CD4-positive, alpha-beta T cell treated with Interferon gamma for 1 hour (primary cell): ENCODE measurements at regions not wholly inside any gene's neighbourhood (a gene's known extent, or its start where the extent isn't known, plus 50 kb on each side); places are given as distances from the start of the nearest gene placed in this dataset.
"Not testable (repeated sequence)": the region's sequence is repeated elsewhere in the genome, so short reads cannot be mapped to it uniquely, and the experiment has no call there.

Source experiments
- DNase-seq: peaks from one replicate; pipeline ENCODE4 v3.0.0-alpha.2; 2020

- no peak for DNase-seq
Measured at GRCh38 chr5:8491254-8491653, 622.3 kb downstream of the MTRR start.

GRCh38 chr5:8493176-8493575, 624.2 kb downstream of the MTRR start:
- DNase-seq: no peak

- DNase-seq: no peak
Measured at GRCh38 chr5:8500426-8500825, 631.5 kb downstream of the MTRR start.

GRCh38 chr5:8505196-8505595, 636.2 kb downstream of the MTRR start:
- DNase-seq: no peak

GRCh38 chr5:8508231-8508630, 639.3 kb downstream of the MTRR start:
- no peak for DNase-seq

GRCh38 chr5:8516356-8516755, 647.4 kb downstream of the MTRR start:
- DNase-seq: no peak

- no peak for DNase-seq
Measured at GRCh38 chr5:8517456-8517855, 648.5 kb downstream of the MTRR start.

GRCh38 chr5:8520917-8521316, 652.0 kb downstream of the MTRR start:
- DNase-seq: no peak

GRCh38 chr5:8521991-8522390, 653.0 kb downstream of the MTRR start:
- DNase-seq: no peak

- DNase-seq: no peak
Measured at GRCh38 chr5:8522646-8523045, 653.7 kb downstream of the MTRR start.

- DNase-seq: no peak
Measured at GRCh38 chr5:8523501-8523900, 654.6 kb downstream of the MTRR start.

GRCh38 chr5:8525819-8526218, 656.9 kb downstream of the MTRR start:
- no peak for DNase-seq

GRCh38 chr5:8528106-8528505, 659.2 kb downstream of the MTRR start:
- DNase-seq: no peak

- no peak for DNase-seq
Measured at GRCh38 chr5:8538821-8539220, 669.9 kb downstream of the MTRR start.

- DNase-seq: no peak
Measured at GRCh38 chr5:8540317-8540716, 671.4 kb downstream of the MTRR start.

- no peak for DNase-seq
Measured at GRCh38 chr5:8550921-8551320, 682.0 kb downstream of the MTRR start.

GRCh38 chr5:8553364-8553763, 684.4 kb downstream of the MTRR start:
- DNase-seq: no peak

- no peak for DNase-seq
Measured at GRCh38 chr5:8557728-8558127, 688.8 kb downstream of the MTRR start.

- no peak for DNase-seq
Measured at GRCh38 chr5:8560776-8561175, 691.8 kb downstream of the MTRR start.

GRCh38 chr5:8561224-8561840, 692.4 kb downstream of the MTRR start:
- no peak for DNase-seq

GRCh38 chr5:8561854-8562253, 692.9 kb downstream of the MTRR start:
- DNase-seq: no peak

GRCh38 chr5:8563540-8563939, 694.6 kb downstream of the MTRR start:
- DNase-seq: not testable (repeated sequence)

- no peak for DNase-seq
Measured at GRCh38 chr5:8568858-8569257, 699.9 kb downstream of the MTRR start.

- no peak for DNase-seq
Measured at GRCh38 chr5:8570528-8570927, 701.6 kb downstream of the MTRR start.

GRCh38 chr5:8576178-8576577, 707.2 kb downstream of the MTRR start:
- DNase-seq: no peak

- no peak for DNase-seq
Measured at GRCh38 chr5:8577792-8578191, 708.8 kb downstream of the MTRR start.
